Gastrocnemius medialis (tissue), 4 donors: ENCODE measurements at regions not wholly inside any gene's neighbourhood (a gene's known extent, or its start where the extent isn't known, plus 50 kb on each side); places are given as distances from the start of the nearest gene placed in this dataset.

Experiments
- CTCF ChIP-seq, 5 experiments: fragments of 450-650 bp in 3 of 5; fragments of 200-600 bp in 2 of 5; sonication (generic) in 2 of 5; IDR thresholded peaks in 4 of 5; conservative IDR thresholded peaks in 1 of 5; 1 replicate in 4 of 5; 2 replicates in 1 of 5; pipeline ENCODE4 v1.5.1; 2016 to 2019; ENCODE audit warnings: antibody characterized with exemption in 5 of 5, mild to moderate bottlenecking in 3 of 5, moderate library complexity in 3 of 5
- POLR2A ChIP-seq, 2 donors: fragments of 450-650 bp; IDR thresholded peaks; one replicate each; pipeline ENCODE4 v1.6.1; 2017; ENCODE audit warnings: antibody characterized with exemption in 2 of 2, mild to moderate bottlenecking in 2 of 2, moderate library complexity in 2 of 2

DNA sequence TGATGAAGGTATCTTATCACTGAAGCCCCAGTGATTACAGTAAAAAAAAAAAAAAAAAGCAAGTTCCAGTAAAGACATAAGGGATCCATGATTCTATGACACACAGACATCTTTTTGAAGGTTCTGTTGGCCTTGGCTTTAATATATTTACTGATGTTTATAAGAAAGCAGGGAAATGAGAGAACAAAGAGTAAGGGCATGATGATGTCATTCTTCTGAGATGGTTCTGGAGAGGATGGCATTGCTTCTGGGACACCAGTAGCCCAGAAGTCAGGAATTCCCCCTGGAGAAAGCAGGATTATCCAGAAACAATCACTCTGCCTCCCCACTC, 233.6 kb downstream of the FAM76B start:
- no peak for TF ChIP-seq POLR2A (IDR thresholded peaks at IDR 0.05)
- TF ChIP-seq CTCF (IDR thresholded peaks at IDR 0.05 in 4 of 5, conservative IDR thresholded peaks at IDR 0.05 in 1 of 5): no peak
